SU-DHL-6 (cell line): ENCODE measurements at regions not wholly inside any gene's neighbourhood (a gene's known extent, or its start where the extent isn't known, plus 50 kb on each side); places are given as distances from the start of the nearest gene placed in this dataset.

Source experiments
- EZH2phosphoT487 ChIP-seq: fragments of 200-600 bp; sonication (generic), shearing (Covaris generic); conservative IDR thresholded peaks from 2 replicates; pipeline ENCODE4 v1.6.1; 2018; ENCODE audit warnings: mild to moderate bottlenecking, antibody characterized with exemption, low read length, moderate library complexity, mixed read lengths
- TF ChIP-seq, protein P1 (sequence below): fragments of 200-600 bp; sonication (generic); IDR thresholded peaks from one replicate; pipeline ENCODE4 v1.5.1; 2017; ENCODE audit warnings: antibody characterized with exemption, mild to moderate bottlenecking, low read length, moderate library complexity; ENCODE audit not compliant: insufficient read depth, poor library complexity, severe bottlenecking

DNA sequence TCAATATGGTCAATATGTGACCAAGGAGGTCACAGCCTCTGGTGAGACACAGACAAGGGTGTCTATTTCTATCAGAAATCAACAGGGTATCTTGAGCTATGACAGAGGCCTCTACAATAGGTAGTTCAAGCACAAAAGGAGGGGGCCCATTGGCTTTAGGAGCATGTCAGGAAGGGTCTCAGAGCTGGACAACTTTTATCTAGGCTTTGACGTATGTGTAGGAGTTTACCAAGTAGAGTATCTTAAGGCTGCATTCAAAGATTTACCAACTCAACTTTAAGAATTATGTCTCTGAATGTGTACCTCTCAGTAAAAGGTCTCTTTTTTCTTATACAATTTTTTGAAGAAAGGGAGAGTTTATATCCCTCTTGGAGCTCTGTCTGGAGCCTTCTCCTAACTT lies 297.2 kb downstream of the NSG2 start:
- TF ChIP-seq, protein P1, sequence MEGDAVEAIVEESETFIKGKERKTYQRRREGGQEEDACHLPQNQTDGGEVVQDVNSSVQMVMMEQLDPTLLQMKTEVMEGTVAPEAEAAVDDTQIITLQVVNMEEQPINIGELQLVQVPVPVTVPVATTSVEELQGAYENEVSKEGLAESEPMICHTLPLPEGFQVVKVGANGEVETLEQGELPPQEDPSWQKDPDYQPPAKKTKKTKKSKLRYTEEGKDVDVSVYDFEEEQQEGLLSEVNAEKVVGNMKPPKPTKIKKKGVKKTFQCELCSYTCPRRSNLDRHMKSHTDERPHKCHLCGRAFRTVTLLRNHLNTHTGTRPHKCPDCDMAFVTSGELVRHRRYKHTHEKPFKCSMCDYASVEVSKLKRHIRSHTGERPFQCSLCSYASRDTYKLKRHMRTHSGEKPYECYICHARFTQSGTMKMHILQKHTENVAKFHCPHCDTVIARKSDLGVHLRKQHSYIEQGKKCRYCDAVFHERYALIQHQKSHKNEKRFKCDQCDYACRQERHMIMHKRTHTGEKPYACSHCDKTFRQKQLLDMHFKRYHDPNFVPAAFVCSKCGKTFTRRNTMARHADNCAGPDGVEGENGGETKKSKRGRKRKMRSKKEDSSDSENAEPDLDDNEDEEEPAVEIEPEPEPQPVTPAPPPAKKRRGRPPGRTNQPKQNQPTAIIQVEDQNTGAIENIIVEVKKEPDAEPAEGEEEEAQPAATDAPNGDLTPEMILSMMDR = no peak
- TF ChIP-seq EZH2phosphoT487 = no peak
